Uterus (tissue), 2 donors: ENCODE measurements at regions not wholly inside any gene's neighbourhood (a gene's known extent, or its start where the extent isn't known, plus 50 kb on each side); places are given as distances from the start of the nearest gene placed in this dataset.

Experiments
- CTCF ChIP-seq, 4 experiments: fragments of 200-600 bp in 2 of 4; fragments of 450-650 bp in 2 of 4; sonication (generic) in 2 of 4; IDR thresholded peaks; one replicate each; pipeline ENCODE4 v1.5.1; 2016 to 2019; ENCODE audit warnings: antibody characterized with exemption in 4 of 4, mild to moderate bottlenecking in 2 of 4, moderate library complexity in 1 of 4
- POLR2A ChIP-seq, 2 donors: fragments of 450-650 bp; IDR thresholded peaks; one replicate each; pipeline ENCODE4 v1.6.1; 2016; ENCODE audit warnings: antibody characterized with exemption in 2 of 2, mild to moderate bottlenecking in 1 of 2, moderate library complexity in 1 of 2

- TF ChIP-seq POLR2A (IDR thresholded peaks at IDR 0.05) (no peak), CTCF (IDR thresholded peaks at IDR 0.05) (no peak)
Observed at GRCh38 chr22:34903416-34903815, 162.5 kb upstream of the ISX start.
